A673 (cell line): ENCODE measurements at regions not wholly inside any gene's neighbourhood (a gene's known extent, or its start where the extent isn't known, plus 50 kb on each side); places are given as distances from the start of the nearest gene placed in this dataset.

Experiments used
- BruUV-seq: library from RNA; stranded (reverse); fragments of 400-500 nt; replicated peaks from 2 replicates; lab custom pipeline; 2021; lab: Mats Ljungman, UMichigan
- CTCF ChIA-PET: fragments of 300-600 bp; sonication (Branson Sonifier 250); formaldehyde crosslinking; loops from one replicate; lab custom pipeline; 2022; ENCODE audit warnings: antibody characterized with exemption; lab: Charles Lee
- POLR2A ChIA-PET: fragments of 300-600 bp; sonication (Branson Sonifier 250); formaldehyde crosslinking; loops from one replicate; lab custom pipeline; 2022; ENCODE audit warnings: antibody characterized with exemption; ENCODE audit not compliant: low non-redundant PET; lab: Charles Lee
- DNase-seq: peaks from one replicate; pipeline ENCODE4 v3.0.0-alpha.2; 2015; ENCODE audit warnings: low spot score
- H3K27ac ChIP-seq: fragments of 200-600 bp; sonication (generic); 2 replicates; pipeline ENCODE4 v1.5.1; 2016; ENCODE audit warnings: mixed run types, low read depth, mild to moderate bottlenecking, mixed read lengths, antibody characterized with exemption, low read length; ENCODE audit not compliant: poor library complexity, severe bottlenecking
- H3K27me3 ChIP-seq: fragments of 200-600 bp; sonication (generic); replicated peaks from 2 replicates; pipeline ENCODE4 v1.6.1; 2017; ENCODE audit warnings: mixed run types, low read depth, mild to moderate bottlenecking, mixed read lengths, antibody characterized with exemption, low read length; ENCODE audit not compliant: insufficient read depth, poor library complexity
- H3K36me3 ChIP-seq: fragments of 200-600 bp; sonication (generic); 2 replicates; pipeline ENCODE4 v1.6.1; 2016; ENCODE audit warnings: mixed run types, mild to moderate bottlenecking, mixed read lengths, antibody characterized with exemption, low read length; ENCODE audit not compliant: insufficient read depth, poor library complexity, severe bottlenecking
- H3K4me1 ChIP-seq: fragments of 200-600 bp; sonication (generic); 2 replicates; pipeline ENCODE4 v1.6.1; 2017; ENCODE audit warnings: mixed run types, mild to moderate bottlenecking, mixed read lengths, antibody characterized with exemption, low read length; ENCODE audit not compliant: insufficient read depth, poor library complexity, severe bottlenecking
- H3K4me3 ChIP-seq: fragments of 200-600 bp; sonication (generic); 2 replicates; pipeline ENCODE4 v1.5.1; 2016; ENCODE audit warnings: low read depth, mixed run types, mild to moderate bottlenecking, mixed read lengths, low read length; ENCODE audit not compliant: poor library complexity, severe bottlenecking
- H3K9me3 ChIP-seq: fragments of 200-600 bp; sonication (generic); 2 replicates; pipeline ENCODE4 v1.6.1; 2016; ENCODE audit warnings: mixed run types, low read depth, mild to moderate bottlenecking, mixed read lengths, antibody characterized with exemption, low read length; ENCODE audit not compliant: poor library complexity, severe bottlenecking
- EZH2 ChIP-seq: fragments of 200-600 bp; sonication (generic); IDR thresholded peaks from 2 replicates; pipeline ENCODE4 v1.6.1; 2017; ENCODE audit warnings: borderline replicate concordance, low read depth, mild to moderate bottlenecking, mixed read lengths, antibody characterized with exemption, low read length; ENCODE audit not compliant: poor library complexity, severe bottlenecking
- intact Hi-C: fragments of 100-400 bp; cut with micrococcal nuclease; formaldehyde crosslinking; loops from one replicate; pipeline ENCODE4 v1.10.0; 2022; ENCODE audit not compliant: unreplicated experiment
- TF ChIP-seq, protein P1 (sequence below): fragments of 300-800, 200-600 bp; sonication (generic); conservative IDR thresholded peaks from 2 replicates; pipeline ENCODE4 v1.5.1; 2017; ENCODE audit warnings: low read depth, mild to moderate bottlenecking, antibody characterized with exemption, low read length, moderate library complexity, mixed read lengths

- H3K36me3 ChIP-seq: no peaks in the 10 kb centered on the region
- POLR2A ChIA-PET: no interaction called here
- H3K4me1 ChIP-seq: no peaks in the 10 kb centered on the region
- peaks cover 77% of the 10 kb centered on the region for H3K27me3 ChIP-seq
- BruUV-seq: no TSS peak
- H3K27ac ChIP-seq: no peak overlapping the region
- CTCF ChIA-PET: no interaction called here
- H3K4me3 ChIP-seq: no peak overlapping the region
- intact Hi-C loops: no loop called here
- TF ChIP-seq, protein P1, sequence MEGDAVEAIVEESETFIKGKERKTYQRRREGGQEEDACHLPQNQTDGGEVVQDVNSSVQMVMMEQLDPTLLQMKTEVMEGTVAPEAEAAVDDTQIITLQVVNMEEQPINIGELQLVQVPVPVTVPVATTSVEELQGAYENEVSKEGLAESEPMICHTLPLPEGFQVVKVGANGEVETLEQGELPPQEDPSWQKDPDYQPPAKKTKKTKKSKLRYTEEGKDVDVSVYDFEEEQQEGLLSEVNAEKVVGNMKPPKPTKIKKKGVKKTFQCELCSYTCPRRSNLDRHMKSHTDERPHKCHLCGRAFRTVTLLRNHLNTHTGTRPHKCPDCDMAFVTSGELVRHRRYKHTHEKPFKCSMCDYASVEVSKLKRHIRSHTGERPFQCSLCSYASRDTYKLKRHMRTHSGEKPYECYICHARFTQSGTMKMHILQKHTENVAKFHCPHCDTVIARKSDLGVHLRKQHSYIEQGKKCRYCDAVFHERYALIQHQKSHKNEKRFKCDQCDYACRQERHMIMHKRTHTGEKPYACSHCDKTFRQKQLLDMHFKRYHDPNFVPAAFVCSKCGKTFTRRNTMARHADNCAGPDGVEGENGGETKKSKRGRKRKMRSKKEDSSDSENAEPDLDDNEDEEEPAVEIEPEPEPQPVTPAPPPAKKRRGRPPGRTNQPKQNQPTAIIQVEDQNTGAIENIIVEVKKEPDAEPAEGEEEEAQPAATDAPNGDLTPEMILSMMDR: no peak
- TF ChIP-seq EZH2: no peak
- no peaks in the 10 kb centered on the region for H3K9me3 ChIP-seq
- no peak for DNase-seq
Measured at GRCh38 chr20:61138566-61138965, 113.5 kb upstream of the CDH4 start.

GRCh38 chr20:61139031-61139430 is 113.0 kb upstream of the CDH4 start:
- Histone ChIP-seq H3K36me3 (no peaks in the 10 kb centered on the region), H3K4me1 (no peaks in the 10 kb centered on the region), H3K4me3 (no peak overlapping the region), H3K27me3 (peaks cover 74% of the 10 kb centered on the region), H3K27ac (no peak overlapping the region), H3K9me3 (no peaks in the 10 kb centered on the region)
- TF ChIP-seq, protein P1: no peak
- TF ChIP-seq EZH2: no peak
- ChIA-PET CTCF (no interaction called here), POLR2A (no interaction called here)
- BruUV-seq: no TSS peak
- DNase-seq: no peak
- intact Hi-C loops: no loop called here

- CTCF ChIA-PET: no interaction called here
Measured at GRCh38 chr20:61140576-61140975, 111.5 kb upstream of the CDH4 start.

More at GRCh38 chr20:61140576-61140975, 111.5 kb upstream of the CDH4 start:
- Histone ChIP-seq H3K4me1 (no peaks in the 10 kb centered on the region), H3K36me3 (no peaks in the 10 kb centered on the region), H3K9me3 (no peaks in the 10 kb centered on the region), H3K27ac (no peak overlapping the region), H3K4me3 (no peak overlapping the region), H3K27me3 (peaks cover 58% of the 10 kb centered on the region)
- intact Hi-C loops: no loop called here
- no peak for DNase-seq
- POLR2A ChIA-PET: no interaction called here
- BruUV-seq: no TSS peak
- no peak for TF ChIP-seq EZH2
- TF ChIP-seq, protein P1: no peak
